Vagina (tissue), 2 donors: ENCODE measurements at regions not wholly inside any gene's neighbourhood (a gene's known extent, or its start where the extent isn't known, plus 50 kb on each side); places are given as distances from the start of the nearest gene placed in this dataset.

ENCODE experiments used
- DNase-seq, 2 donors: peaks; one replicate each; pipeline ENCODE4 v3.0.0-alpha.2; 2017; ENCODE audit errors: extremely low spot score in 2 of 2
- H3K27ac ChIP-seq: fragments of 200-600 bp; sonication (generic); one replicate; pipeline ENCODE4 v1.5.1; 2019
- H3K27me3 ChIP-seq: fragments of 200-600 bp; sonication (generic); one replicate; pipeline ENCODE4 v1.5.1; 2019
- H3K36me3 ChIP-seq, 2 donors: fragments of 200-600 bp; sonication (generic); one replicate each; pipeline ENCODE4 v1.5.1; 2017 to 2019
- H3K4me1 ChIP-seq: fragments of 200-600 bp; sonication (generic); one replicate; pipeline ENCODE4 v1.5.1; 2019
- H3K4me3 ChIP-seq, 2 donors: fragments of 200-600 bp; sonication (generic); 1 replicate in 1 of 2; 2 replicates in 1 of 2; pipeline ENCODE4 v1.5.1; 2016 to 2019
- H3K9me3 ChIP-seq: fragments of 200-600 bp; sonication (generic); one replicate; pipeline ENCODE4 v1.5.1; 2019
- CTCF ChIP-seq, 3 experiments: fragments of 450-650 bp in 2 of 3; fragments of 200-600 bp in 1 of 3; sonication (generic) in 1 of 3; IDR thresholded peaks; one replicate each; pipeline ENCODE4 v1.5.1; 2017 to 2019; ENCODE audit warnings: antibody characterized with exemption in 3 of 3, mild to moderate bottlenecking in 2 of 3, moderate library complexity in 2 of 3
- POLR2A ChIP-seq, 2 donors: fragments of 450-650 bp; IDR thresholded peaks; one replicate each; pipeline ENCODE4 v1.6.1; 2017; ENCODE audit warnings: antibody characterized with exemption in 2 of 2, mild to moderate bottlenecking in 2 of 2, moderate library complexity in 2 of 2
- POLR2AphosphoS5 ChIP-seq, 2 donors: sonication (generic); formaldehyde crosslinking; IDR thresholded peaks; one replicate each; pipeline ENCODE4 v1.9.0; 2017; ENCODE audit warnings: antibody characterized with exemption in 2 of 2, mild to moderate bottlenecking in 2 of 2, low read depth in 1 of 2; ENCODE audit not compliant: insufficient read depth in 1 of 2
- intact Hi-C: fragments of 100-400 bp; cut with DNase I; formaldehyde crosslinking; loops from one replicate; pipeline ENCODE4 v1.15.1; 2023

GRCh38 chr2:172329416-172329773 is 98.0 kb upstream of the ITGA6 start:
- no peak for DNase-seq
- no peak overlapping the region for H3K4me3 ChIP-seq
- H3K27me3 ChIP-seq, result no peaks in the 10 kb centered on the region
- no peaks in the 10 kb centered on the region for H3K9me3 ChIP-seq
- intact Hi-C loops, result no loop called here
- no peaks in the 10 kb centered on the region for H3K4me1 ChIP-seq
- H3K27ac ChIP-seq, result no peak overlapping the region
- no peaks in the 10 kb centered on the region for H3K36me3 ChIP-seq
- TF ChIP-seq CTCF (IDR thresholded peaks at IDR 0.05) (no peak), POLR2A (IDR thresholded peaks at IDR 0.05) (no peak)

GRCh38 chr2:172329774-172330671 is 97.4 kb upstream of the ITGA6 start:
- TF ChIP-seq CTCF (IDR thresholded peaks at IDR 0.05), result no peak
- no peak for TF ChIP-seq POLR2A (IDR thresholded peaks at IDR 0.05)
- peak; percentile 32 to 41 for TF ChIP-seq POLR2AphosphoS5 (IDR thresholded peaks at IDR 0.05; ENCODE audit: insufficient read depth in 1 of 2, low read depth in 1 of 2)
- no peak for DNase-seq
- H3K4me3 ChIP-seq, result no peak overlapping the region
- H3K27ac ChIP-seq, result no peak overlapping the region
- H3K36me3 ChIP-seq, result no peaks in the 10 kb centered on the region
- no peaks in the 10 kb centered on the region for H3K9me3 ChIP-seq
- intact Hi-C loops, result no loop called here
- H3K4me1 ChIP-seq, result no peaks in the 10 kb centered on the region
- no peaks in the 10 kb centered on the region for H3K27me3 ChIP-seq

- H3K27me3 ChIP-seq, result no peaks in the 10 kb centered on the region
- H3K9me3 ChIP-seq, result no peaks in the 10 kb centered on the region
- H3K27ac ChIP-seq, result no peak overlapping the region
- H3K36me3 ChIP-seq, result no peaks in the 10 kb centered on the region
- H3K4me3 ChIP-seq, result no peak overlapping the region
- TF ChIP-seq POLR2AphosphoS5 (IDR thresholded peaks at IDR 0.05; ENCODE audit: insufficient read depth in 1 of 2, low read depth in 1 of 2), result no peak
- no peak for TF ChIP-seq CTCF (IDR thresholded peaks at IDR 0.05)
- TF ChIP-seq POLR2A (IDR thresholded peaks at IDR 0.05), result no peak
- H3K4me1 ChIP-seq, result no peaks in the 10 kb centered on the region
- DNase-seq, result no peak
- intact Hi-C loops, result no loop called here
Measured at GRCh38 chr2:172332507-172332906, 94.9 kb upstream of the ITGA6 start.

GRCh38 chr2:172333235-172333977 is 94.0 kb upstream of the ITGA6 start:
- H3K4me3 ChIP-seq, result no peak overlapping the region
- intact Hi-C loops, result no loop called here
- H3K4me1 ChIP-seq, result no peaks in the 10 kb centered on the region
- H3K36me3 ChIP-seq, result no peaks in the 10 kb centered on the region
- H3K27me3 ChIP-seq, result no peaks in the 10 kb centered on the region
- H3K9me3 ChIP-seq, result no peaks in the 10 kb centered on the region
- no peak overlapping the region for H3K27ac ChIP-seq
- DNase-seq, result no peak
- TF ChIP-seq CTCF (IDR thresholded peaks at IDR 0.05) (no peak), POLR2AphosphoS5 (IDR thresholded peaks at IDR 0.05; ENCODE audit: insufficient read depth in 1 of 2, low read depth in 1 of 2) (no peak), POLR2A (IDR thresholded peaks at IDR 0.05) (no peak)

GRCh38 chr2:172333978-172334330 is 93.4 kb upstream of the ITGA6 start:
- Histone ChIP-seq H3K4me3 (no peak overlapping the region), H3K27me3 (no peaks in the 10 kb centered on the region), H3K36me3 (no peaks in the 10 kb centered on the region), H3K4me1 (no peaks in the 10 kb centered on the region), H3K27ac (no peak overlapping the region), H3K9me3 (no peaks in the 10 kb centered on the region)
- TF ChIP-seq POLR2A (IDR thresholded peaks at IDR 0.05) (no peak), POLR2AphosphoS5 (IDR thresholded peaks at IDR 0.05; ENCODE audit: insufficient read depth in 1 of 2, low read depth in 1 of 2) (no peak), CTCF (IDR thresholded peaks at IDR 0.05) (no peak)
- intact Hi-C loops, result no loop called here
- DNase-seq, result no peak
